GM18517 (cell line): ENCODE measurements at regions not wholly inside any gene's neighbourhood (a gene's known extent, or its start where the extent isn't known, plus 50 kb on each side); places are given as distances from the start of the nearest gene placed in this dataset.
"Not testable (repeated sequence)": the region's sequence is repeated elsewhere in the genome, so short reads cannot be mapped to it uniquely, and the experiment has no call there.

ENCODE experiments used
- ATAC-seq: cut with Tn5 transposase; IDR thresholded peaks from one replicate; pipeline ENCODE4 v1.9.1; 2021; ENCODE audit warnings: mild to moderate bottlenecking, moderate library complexity; ENCODE audit not compliant: unreplicated experiment

DNA sequence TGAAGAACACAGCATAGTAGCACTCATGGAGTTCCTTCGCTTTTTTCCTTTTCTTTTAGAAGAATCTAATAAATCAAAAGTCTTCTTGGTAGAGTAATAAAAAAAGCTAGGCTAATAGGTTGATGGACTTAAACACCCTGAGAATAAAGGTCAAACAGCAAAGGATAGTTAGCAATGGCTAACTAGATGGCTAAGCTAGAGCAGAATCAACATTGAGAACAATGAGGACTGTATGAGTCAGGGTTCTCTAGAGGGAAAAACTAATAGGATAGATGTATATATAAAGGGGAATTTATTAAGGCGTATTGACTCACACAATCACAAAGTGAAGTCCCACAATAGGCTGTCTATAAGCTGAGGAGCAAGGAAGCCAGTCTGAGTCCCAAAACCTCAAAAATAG, 550.9 kb downstream of the GLUD2 start:
- ATAC-seq, result no peak

GRCh38 chrX:121635141-121635540, 587.7 kb downstream of the GLUD2 start:
- no peak for ATAC-seq

GRCh38 chrX:121639781-121640180, 592.4 kb downstream of the GLUD2 start:
- ATAC-seq, result no peak

DNA sequence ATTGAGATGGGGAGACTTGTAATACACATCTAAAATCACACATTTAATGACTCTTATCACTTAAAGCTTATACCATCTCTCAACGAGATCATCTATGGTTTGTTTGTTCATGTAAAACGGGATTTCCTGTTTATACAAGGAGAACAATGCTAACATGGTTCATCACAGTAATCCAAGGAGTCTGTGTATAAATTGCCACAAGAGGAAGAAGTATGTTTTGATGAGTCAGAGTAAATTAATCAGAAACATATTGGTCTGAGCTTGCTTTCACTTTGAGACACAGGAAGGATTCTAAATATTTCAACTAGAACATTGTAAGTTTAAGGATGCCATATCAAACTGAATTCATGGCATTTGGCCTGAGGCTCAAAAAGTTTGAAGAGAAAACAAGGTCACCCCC, 594.1 kb downstream of the GLUD2 start:
- no peak for ATAC-seq

DNA sequence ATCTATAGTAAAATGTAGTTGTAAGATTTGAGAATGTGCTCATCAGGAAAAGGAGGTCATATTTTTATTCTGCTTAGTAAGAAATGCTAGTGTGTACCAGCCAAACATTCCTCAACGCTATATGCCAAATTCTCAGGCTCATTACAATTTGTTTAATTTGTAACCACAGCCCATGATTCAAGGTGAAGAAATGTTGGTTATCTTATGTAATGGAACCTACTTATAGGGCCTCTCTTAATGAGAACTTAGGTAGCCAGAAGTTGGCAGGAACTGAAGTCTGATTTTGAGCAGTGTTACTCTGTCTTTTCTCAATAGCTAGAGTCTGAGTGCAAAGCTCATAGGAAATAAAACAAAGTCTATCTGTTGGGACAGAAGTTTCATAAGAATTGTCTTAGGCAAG, 595.0 kb downstream of the GLUD2 start:
- ATAC-seq, result no peak

- no peak for ATAC-seq
These were observed 602.0 kb downstream of the GLUD2 start for GRCh38 chrX:121649417-121649816.

- ATAC-seq, result no peak
These were observed 607.9 kb downstream of the GLUD2 start for GRCh38 chrX:121655276-121655675.

- no peak for ATAC-seq
These were observed 618.8 kb downstream of the GLUD2 start for GRCh38 chrX:121666171-121666570.

DNA sequence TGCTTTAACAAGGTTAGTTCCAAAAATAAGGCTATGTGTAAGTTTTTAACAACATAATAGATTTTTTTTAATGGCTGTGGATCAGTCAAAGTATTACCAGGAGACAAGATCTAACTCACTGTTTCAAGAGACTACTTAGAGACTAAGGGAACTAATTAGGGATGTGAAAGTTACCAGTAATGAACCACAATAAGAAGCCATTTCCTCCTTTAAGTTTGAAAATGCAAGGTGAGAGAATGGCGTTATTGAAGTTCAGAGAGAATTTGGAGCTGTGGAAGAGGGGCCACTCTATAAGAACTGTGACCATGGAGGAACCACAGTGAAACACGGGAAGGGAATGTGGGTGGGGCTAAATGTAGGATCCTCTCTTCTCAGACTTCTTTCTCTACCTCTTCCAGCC, 624.2 kb downstream of the GLUD2 start:
- no peak for ATAC-seq

- ATAC-seq, result not testable (repeated sequence)
These were observed 661.8 kb downstream of the GLUD2 start for GRCh38 chrX:121709236-121709635.

DNA sequence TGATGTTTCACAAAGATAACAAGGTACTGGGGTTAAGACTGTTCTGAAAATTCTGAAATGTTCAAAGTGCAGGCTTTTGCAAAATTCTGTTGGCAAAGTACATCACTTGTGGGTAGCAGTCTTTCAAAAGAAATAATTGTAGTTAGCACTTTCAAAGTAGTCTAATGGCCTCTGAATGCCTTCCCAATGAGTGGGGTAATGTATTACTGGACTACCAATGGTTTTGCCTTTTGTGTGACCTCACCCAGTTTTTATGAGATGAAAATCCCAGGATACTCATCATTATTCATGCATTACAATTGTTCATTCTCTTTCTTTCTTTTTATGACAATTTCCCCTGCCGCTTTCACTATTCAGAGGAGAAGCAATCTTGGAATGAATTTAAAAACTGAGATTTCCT, 686.1 kb downstream of the GLUD2 start:
- no peak for ATAC-seq

DNA sequence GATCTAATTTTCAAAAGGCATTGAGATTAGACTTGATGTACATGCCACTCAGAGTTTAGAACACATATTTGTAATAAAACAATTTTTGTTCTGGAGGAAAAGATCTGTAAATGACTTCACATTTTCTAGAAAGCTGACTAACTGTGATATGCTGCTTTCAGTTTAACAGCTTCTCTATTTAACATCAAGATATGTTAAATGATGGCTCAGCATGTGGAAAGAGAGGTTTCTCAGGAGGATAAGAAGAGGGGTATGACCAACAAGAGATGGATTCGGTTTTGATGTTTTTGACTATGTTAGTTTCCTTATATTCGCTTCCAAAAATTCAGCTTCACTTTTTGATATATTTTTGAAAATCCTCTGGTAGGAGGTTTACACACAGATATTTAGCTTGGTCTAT, 698.7 kb downstream of the GLUD2 start:
- no peak for ATAC-seq

DNA sequence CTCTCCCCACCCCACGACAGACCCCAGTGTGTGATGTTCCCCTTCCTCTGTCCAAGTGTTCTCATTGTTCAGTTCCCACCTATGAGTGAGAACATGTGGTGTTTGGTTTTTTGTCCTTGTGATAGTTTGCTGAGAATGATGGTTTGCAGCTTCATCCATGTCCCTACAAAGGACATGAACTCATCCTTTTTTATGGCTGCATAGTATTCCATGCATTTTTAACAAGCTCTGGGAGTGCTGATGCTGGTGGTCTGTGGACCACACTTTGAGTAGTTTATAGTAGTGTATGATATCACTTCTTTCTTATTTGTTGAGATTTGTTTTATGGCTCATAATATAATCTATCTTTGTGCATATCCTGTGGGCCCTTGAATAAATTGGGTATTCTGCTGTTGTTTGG, 706.2 kb downstream of the GLUD2 start:
- ATAC-seq, result not testable (repeated sequence)

DNA sequence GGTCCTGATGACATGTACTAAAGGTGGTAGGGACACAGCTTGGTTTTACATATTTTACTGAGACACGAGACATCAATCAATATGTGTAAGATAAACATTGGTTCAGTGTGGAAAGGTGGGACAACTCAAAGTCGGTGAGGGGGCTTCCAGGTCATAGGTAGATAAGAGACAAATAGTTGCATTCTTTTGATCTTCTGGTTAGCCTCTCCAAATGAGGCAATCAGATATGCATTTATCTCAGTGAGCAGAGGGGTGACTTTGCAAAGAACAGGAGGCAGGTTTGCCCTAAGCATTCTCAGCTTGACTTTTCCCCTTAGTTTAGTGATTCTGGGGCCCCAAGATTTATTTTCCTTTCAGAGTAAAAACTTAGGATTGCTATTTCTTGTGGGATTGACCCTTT, 706.9 kb downstream of the GLUD2 start:
- no peak for ATAC-seq

DNA sequence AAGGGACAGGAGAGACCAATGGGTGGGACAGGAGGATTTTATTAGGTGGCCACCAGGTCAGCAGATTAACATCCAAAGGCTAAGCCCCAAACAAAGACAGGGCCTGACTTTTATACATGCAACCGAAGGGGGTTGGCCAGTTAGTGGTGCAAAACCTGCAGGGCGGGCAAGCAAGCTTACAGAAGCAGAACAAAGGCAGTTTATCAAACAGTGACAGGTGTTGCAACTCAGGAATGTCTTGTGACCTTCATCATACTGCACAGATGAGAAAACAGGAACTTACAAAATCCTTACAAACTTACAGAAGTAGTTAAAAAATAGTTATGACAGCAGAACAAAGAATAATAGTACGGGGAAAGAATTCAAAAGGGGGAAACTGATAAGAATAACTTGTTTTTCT, 708.1 kb downstream of the GLUD2 start:
- ATAC-seq, result no peak

DNA sequence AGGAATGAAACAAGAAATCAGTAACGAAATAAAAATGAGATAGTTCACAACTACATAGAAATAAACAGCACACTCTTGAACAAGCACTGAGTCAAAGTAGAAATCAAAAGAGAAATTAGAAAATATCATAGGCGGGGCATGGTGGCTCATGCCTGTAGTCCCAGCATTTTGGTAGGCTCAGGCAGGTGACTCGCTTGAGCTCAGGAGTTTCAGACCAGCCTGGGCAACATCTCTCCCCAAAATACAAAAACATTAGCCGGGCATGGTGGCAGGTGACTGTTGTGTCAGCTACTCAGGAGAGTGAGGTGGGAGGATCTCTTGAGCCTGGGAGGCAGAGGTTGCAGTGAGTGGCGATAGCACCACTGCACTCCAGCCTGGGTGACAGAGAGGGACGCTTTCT, 714.4 kb downstream of the GLUD2 start:
- ATAC-seq, result no peak

GRCh38 chrX:121763671-121764070, 716.3 kb downstream of the GLUD2 start:
- no peak for ATAC-seq

GRCh38 chrX:121768210-121768609, 720.8 kb downstream of the GLUD2 start:
- not testable (repeated sequence) for ATAC-seq

GRCh38 chrX:121781991-121782390, 734.6 kb downstream of the GLUD2 start:
- no peak for ATAC-seq

GRCh38 chrX:121782544-121782943, 735.1 kb downstream of the GLUD2 start:
- ATAC-seq, result no peak

DNA sequence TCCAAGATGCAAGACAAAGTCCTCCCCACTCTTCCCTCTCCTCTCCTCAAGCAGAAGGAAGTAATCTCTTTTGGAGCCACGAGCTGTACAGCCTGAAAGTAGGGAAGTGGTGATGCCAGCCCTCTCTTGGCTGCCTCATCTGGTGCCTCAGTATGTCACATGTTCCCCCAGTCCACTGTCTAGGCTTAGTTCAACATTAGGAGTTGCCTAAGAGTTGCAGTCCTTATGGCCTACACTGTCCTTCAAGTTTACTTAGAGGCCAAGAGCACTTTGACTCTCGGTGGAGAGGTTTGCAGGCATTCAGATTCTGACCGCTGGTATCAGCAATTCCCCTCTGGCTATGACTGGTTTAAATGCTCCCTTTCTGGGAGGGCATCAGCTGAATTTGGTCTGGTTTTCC, 735.6 kb downstream of the GLUD2 start:
- ATAC-seq, result no peak

- ATAC-seq, result no peak
These were observed 755.5 kb downstream of the GLUD2 start for GRCh38 chrX:121802881-121803412.

DNA sequence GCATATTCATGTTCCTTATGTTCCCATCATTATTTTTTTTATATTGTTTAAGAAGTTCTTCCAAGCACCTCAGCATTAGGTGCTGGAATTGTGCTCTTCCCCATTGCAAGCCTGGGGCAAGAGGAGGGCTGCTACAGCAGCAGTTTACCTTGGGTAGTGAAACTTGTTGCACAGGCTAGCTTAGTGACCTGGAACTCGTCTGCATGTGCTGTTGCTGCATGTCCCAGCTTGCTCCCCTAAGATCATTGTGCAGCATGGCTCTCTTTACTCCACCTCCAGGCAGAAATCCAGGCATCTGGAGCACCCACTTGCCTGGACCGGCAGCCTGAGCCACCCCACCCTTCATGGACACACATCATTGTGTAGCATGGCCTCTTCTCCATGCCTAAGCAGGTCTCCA, 776.0 kb downstream of the GLUD2 start:
- ATAC-seq, result no peak

GRCh38 chrX:121831601-121832000, 784.2 kb downstream of the GLUD2 start:
- no peak for ATAC-seq
